HG02759 (cell line): ENCODE measurements at regions not wholly inside any gene's neighbourhood (a gene's known extent, or its start where the extent isn't known, plus 50 kb on each side); places are given as distances from the start of the nearest gene placed in this dataset.
"Not testable (repeated sequence)": the region's sequence is repeated elsewhere in the genome, so short reads cannot be mapped to it uniquely, and the experiment has no call there.

Source experiments
- ATAC-seq: cut with Tn5 transposase; IDR thresholded peaks from one replicate; pipeline ENCODE4 v1.9.1; 2021; ENCODE audit warnings: mild to moderate bottlenecking, moderate library complexity; ENCODE audit not compliant: unreplicated experiment

- no peak for ATAC-seq
Measured at GRCh38 chr6:153984811-153985210, 54.2 kb upstream of the OPRM1 start.

- ATAC-seq, result no peak
Measured at GRCh38 chr6:153980171-153980570, 58.9 kb upstream of the OPRM1 start.

DNA sequence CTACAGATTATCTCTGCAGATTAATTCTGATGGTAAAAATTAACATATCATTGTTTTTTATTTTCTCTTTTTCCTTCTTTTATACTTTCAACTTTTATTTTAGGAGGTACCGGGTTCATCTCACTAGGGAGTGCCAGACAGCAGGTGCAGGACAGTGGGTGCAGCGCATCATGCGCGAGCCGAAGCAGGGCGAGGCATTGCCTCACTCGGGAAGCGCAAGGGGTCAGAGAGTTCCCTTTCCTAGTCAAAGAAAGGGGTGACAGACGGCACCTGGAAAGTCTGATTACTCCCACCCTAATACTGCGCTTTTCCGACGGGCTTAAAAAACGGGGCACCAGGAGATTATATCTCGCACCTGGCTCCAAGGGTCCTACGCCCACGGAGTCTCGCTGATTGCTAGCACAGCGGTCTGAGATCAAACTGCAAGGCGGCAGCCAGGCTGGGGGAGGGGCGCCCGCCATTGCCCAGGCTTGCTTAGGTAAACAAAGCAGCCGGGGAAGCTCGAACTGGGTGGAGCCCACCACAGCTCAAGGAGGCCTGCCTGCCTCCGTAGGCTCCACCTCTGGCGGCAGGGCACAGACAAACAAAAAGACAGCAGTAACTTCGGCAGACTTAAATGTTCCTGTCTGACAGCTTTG is 60.0 kb upstream of the OPRM1 start:
- ATAC-seq, result not testable (repeated sequence)

DNA sequence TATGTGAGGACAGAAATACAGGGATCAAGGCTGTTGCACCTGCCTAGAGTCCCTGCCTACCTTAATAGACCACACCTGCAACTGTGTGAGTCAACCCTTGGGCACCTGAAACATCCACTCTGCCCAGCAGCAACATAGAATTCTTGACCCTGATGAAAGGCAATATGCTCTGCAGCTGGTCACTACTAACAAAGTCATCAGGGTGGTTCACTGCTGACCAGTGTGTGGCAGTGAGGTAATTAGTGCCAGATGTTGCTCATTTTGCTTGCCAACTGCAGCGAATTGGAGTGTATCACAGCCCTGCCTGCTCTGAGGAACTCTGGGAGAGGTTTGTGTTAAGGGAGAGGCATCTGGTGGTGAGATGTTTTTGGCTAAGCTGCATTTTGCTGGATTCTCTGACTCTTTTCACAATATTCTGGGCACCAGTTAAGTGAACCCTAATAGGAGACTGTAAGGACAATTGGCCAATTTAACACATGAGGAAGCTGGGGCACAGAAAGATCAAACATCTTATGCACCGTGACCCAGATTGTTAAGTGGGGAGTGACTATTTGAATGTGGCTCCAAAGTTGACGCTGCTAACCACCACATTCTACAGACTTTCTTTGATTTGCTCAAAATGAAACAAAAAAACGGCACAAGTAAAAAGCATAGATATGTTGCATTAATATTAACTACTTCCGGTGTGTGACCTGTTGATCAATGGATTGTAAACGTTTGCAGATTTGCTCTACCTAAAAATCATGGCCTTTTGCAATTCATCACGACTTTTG is 61.9 kb upstream of the OPRM1 start:
- ATAC-seq, result no peak

DNA sequence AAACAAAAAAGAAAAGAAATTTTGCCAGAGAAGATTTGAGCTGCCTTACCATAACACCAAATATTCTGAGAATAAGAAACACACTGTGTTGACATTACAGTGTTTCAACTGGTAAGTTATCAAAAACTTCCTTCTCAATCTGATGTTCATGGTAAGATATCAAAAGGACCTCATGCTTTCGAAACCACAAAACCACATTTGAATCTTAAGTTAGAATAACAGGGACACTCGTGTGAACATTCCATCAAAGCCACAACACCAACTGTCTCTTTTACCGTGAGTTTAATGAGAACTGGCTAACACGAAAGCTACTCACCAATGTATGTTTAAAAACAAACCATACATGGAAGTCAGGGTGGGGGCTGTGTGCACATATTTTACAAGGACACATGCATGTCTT is 73.0 kb upstream of the OPRM1 start:
- ATAC-seq, result no peak

- no peak for ATAC-seq
Measured at GRCh38 chr6:153963352-153963751, 75.7 kb upstream of the OPRM1 start.

DNA sequence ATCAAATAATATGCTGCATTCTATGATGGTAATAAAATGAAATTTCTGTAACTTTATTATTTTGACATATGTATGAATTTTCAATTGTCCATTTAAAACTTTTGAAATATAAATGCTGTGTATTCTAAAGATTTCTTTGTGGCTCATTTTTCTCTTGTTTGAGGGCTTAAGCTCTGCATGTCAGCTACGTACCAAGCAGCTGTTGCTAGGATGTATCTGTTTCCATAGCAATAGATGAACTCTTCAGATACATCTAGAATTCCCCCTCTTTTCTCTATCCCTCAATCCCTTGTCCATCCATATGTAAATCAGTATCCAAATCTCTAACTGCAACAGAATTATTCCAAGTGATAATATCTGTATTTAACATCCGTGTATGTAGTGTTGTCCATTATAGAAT is 76.5 kb upstream of the OPRM1 start:
- no peak for ATAC-seq

- ATAC-seq, result no peak
Measured at GRCh38 chr6:153960741-153961140, 78.3 kb upstream of the OPRM1 start.

DNA sequence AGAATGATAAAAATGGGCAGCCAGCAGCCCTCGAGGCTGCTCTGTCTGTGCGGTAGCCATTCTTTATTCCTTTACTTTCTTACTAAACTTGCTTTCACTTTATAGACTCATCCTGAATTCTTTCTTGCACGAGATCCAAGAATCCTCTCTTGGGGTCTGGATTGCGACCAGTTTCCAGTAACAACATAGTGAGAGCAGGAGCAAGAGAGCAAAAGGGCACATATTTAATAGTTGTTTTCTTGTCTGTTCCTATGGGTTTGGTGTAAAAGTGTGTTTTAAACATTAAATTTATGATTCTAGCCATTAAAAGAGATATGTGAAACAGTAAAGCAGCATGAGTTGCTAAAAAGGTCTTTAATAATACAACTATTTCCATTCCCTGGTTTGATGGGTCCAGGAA is 78.8 kb upstream of the OPRM1 start:
- no peak for ATAC-seq

- ATAC-seq, result no peak
Measured at GRCh38 chr6:153959276-153959675, 79.8 kb upstream of the OPRM1 start.

DNA sequence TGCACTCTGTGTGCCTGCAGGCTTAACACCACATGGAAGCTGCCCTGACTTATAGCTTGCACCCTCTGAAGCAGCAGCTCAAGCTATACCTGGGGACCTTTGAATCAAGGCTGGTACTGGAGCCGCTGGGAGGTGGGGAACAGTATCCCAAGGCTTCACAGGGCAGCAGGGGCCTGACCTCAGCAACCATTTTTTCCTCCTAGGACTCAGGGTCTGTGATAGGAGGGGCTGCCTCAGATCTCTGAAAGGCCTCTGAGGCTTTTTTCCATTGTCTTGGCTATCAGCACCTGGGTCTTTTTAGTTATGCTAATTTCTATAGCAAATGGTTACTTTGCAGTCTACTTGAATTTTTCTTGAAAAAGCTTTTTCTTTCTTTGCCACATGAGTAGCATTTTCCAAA is 80.2 kb upstream of the OPRM1 start:
- no peak for ATAC-seq

DNA sequence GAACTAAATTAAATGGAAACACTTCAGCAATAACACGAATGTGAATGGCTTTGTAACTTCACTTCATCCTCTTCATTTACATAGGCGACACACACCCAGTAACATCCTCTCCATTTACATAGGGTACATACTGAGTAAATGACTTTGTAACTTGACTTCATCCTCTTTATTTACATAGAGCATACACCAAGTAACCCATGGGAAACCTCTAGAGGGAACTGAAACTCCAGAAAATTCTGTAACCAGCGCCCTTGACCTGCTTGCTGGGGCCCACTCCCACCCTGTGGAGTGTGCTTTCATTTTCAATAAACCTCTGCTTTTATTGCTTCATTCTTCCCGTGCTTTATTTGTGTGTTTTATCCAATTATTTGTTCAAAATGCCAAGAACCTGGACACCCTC is 81.6 kb upstream of the OPRM1 start:
- peak; percentile 96 for ATAC-seq

- no peak for ATAC-seq
Measured at GRCh38 chr6:153956808-153957207, 82.2 kb upstream of the OPRM1 start.

- ATAC-seq, result no peak
Measured at GRCh38 chr6:153949616-153950015, 89.4 kb upstream of the OPRM1 start.

DNA sequence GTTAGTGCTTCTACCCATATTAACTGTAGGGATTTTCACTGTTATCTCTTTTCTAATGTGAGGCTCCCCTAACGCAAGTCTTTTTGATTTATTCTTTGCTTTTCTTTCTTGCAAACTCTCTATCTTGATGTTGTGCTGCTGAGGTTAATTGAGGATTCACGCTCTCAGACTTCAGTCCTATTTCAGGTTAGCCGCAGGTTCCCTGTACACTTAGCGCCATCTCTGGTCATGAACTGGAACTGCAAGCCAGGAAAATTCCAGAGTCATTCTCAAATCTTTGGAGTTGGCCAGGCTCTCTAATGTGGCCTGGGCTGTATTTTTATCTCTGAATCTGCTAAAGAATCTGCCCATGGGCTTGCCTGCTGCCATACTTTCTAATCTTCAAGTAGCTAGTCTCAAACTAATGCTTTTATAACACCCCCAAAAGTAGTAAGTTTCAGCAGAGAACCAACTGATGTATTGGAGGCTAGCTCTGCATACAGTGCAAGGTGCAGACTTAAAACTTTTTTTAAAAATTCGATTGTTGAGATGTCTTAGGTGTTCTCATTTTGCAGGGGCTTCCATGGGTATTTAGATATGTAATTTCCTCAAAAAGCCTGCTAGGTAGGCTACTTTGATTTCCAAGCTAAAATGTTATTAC is 91.1 kb upstream of the OPRM1 start:
- no peak for ATAC-seq

- ATAC-seq, result no peak
Measured at GRCh38 chr6:153944201-153944600, 94.8 kb upstream of the OPRM1 start.

GRCh38 chr6:153942361-153942760 is 96.7 kb upstream of the OPRM1 start:
- peak; percentile 59 for ATAC-seq

- ATAC-seq, result peak; percentile 29
Measured at GRCh38 chr6:153941768-153942167, 97.3 kb upstream of the OPRM1 start.

DNA sequence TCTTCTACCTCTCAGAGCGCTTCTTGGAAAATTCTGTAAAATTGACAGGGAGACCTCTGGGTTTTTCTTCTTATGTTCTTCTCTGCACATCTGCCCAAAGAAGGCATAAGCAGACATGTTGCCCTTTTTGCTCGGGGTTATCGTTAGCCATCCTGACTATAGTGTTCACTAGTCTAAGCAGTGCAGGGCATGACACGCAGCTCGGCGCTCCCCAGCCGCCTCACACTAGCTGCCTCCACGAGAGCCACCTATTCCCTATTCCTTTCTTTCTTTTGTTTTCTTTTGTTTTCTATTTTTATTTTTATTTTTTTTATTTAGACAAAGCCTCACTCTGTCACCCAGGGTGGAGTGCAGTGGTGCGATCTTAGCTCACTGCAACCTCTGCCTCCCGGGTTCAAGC is 100.2 kb upstream of the OPRM1 start:
- ATAC-seq, result no peak

GRCh38 chr6:153931431-153931830 is 107.6 kb upstream of the OPRM1 start:
- ATAC-seq, result no peak

GRCh38 chr6:153927867-153928266 is 111.2 kb upstream of the OPRM1 start:
- ATAC-seq, result no peak

DNA sequence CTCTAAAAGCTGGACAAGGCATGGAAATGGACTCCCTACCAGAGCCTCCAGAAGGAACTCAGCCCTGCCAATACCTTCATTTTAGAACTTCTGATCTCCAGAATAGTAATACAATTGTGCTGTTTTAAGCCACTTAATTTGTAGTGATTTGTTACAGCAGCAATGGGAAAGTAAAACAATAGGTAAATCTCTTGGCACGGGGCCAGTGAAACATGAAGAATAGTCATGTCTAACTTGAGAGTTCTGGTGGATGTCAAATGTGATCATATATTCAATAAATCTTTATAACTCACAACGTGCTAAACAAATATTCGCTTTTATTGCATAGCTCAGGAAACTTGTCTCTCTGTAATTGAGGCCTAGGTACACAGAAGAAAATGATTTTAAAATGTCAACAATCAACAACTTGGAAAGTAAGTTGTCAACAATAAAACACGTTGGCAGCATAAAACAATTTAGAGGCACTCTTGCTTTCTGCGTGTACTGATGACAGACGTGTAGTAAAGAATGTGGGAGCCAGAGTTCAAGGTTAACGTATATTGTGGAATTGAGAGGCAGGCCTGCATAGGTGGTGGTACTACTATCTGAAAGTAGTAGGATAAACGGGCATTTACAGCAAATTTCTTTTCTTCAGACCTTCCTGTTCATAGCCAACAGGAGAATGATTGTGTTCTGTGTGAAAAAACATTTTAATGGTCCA is 140.5 kb upstream of the OPRM1 start:
- ATAC-seq, result no peak
